HG03442 (cell line): ENCODE measurements at regions not wholly inside any gene's neighbourhood (a gene's known extent, or its start where the extent isn't known, plus 50 kb on each side); places are given as distances from the start of the nearest gene placed in this dataset.

Source experiments
- ATAC-seq: cut with Tn5 transposase; IDR thresholded peaks from one replicate; pipeline ENCODE4 v1.9.1; 2021; ENCODE audit warnings: mild to moderate bottlenecking, moderate library complexity; ENCODE audit not compliant: unreplicated experiment

DNA sequence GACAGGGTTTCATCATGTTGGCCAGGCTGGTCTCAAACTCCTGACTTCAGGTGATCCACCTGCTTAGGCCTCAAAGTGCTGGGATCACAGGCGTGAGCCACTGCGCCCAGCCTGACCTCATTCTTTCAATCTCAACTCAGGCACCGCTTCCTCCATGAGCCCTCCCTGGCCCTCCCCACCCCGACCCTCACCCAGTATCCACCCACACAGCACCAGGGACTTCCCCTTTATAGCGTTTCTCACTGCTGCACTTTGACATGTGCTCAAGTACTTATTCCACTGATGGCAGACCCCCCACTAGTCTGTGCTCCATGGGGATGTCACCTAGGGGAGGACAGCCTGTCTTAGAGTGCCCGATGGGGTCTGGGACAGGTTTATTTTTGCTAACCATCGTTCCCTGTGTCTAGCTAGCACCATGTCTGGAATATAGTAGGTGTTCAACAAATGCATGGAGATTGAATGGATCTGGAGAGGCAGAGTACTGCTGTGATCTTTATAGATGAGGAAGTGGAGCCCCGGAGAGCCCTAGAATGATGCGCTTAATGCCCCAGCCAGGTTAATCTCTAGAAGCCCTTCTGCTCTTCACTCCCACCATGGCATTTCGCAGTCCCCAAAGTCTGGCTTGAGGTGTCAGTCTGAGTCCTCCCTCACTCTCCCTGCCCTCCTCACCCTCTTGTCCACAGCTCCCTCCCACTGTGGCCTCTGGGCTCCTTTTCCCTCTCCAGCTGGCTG is 258.8 kb downstream of the RPS24 start:
- no peak for ATAC-seq

DNA sequence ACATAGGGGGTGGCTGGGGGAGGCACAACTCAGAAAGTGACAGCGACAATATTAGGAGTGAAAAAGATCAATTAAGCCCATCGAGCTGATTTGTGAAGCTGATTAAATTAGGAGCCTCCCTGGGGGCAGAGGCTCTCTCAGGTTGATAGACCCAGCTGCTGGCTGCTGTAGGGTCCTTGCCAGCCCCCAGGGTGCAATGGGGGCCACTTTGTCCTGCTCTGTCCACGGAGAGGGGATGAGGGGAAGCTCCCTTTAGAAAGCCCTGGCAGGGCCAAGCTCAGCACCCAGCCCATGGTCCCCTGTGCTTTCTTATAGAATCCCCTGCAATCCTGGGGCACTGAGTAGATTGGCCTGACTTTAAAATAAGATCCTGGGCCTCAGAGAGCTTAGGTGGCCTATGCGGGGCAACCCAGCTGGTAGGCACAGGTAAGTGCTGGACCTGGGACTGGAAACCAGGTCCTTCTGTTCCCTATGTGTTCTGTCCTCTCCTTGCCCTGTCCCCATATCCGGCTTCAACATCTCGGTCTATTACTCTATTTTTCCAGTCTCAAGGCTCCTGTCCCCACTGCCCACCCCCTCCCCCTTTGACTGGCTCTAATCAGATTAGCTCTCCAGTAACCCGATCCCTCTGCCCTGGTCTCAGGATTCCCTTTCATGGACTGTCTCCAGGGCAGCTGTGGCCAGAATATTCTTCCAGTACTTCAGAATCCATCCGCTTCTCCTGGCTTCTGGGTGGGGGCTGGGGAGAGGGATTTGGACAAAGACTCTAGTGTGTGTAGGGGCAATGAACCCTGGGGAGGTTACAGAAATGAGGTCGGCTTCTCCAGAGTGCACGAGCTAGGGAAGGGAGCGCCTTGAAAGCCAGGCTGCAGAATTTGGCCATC is 259.6 kb downstream of the RPS24 start:
- no peak for ATAC-seq

DNA sequence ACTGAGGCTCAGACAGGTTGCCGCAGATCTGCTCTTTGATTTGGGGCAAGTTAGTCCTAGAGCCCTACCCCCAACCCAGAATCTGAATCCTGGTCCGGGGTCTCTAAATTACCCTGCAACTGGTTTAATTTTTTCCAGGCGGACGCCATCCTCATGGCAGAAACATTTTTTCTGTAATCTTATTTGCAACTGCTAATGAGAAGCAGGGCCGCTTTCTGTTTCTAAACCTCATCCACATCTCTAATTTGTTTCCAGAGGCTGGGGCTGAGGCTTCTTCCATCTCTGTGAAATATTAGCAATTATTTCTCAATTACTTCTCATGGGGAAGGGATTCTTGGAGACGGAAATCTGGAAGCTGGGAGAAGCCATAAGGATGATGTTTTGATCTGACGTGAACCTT is 261.6 kb downstream of the RPS24 start:
- ATAC-seq = no peak

DNA sequence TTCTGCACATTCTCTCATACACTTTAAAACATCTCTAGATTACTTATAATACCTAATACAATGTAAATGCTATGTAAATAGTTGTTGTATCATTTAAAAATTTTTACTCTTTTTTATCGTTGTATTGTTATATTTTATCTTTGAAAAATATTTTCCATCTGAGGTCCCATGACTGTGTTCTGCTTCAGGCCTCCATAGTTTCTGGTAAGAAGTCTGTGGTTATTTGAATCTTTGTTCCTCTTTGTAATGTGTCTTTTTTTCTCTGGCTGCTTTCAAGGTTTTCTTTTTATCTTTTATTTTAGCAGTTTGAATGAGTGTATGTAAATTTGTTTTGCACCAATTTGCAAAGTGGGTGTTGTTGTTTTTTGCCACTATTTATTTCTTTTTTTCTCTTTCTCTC is 263.1 kb downstream of the RPS24 start:
- no peak for ATAC-seq

DNA sequence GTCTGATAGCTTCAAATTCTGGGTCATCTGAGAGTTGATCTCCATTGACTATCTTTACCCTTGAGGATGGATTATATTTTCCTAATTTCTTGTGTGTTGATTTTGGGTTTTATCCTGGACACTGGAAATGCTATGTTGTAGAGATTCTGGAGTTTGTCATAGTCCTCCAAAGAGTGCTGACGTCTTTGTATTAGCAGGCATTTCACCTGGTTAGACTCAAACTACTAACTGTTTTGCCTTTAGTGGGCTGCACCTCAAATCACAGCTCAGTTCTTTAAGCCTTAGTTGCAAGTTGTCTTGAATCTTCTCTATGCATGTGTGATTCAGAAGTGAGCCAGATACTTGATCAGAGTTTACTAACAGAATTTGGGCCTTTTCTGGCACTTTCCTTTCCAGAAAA is 264.3 kb downstream of the RPS24 start:
- ATAC-seq = no peak

DNA sequence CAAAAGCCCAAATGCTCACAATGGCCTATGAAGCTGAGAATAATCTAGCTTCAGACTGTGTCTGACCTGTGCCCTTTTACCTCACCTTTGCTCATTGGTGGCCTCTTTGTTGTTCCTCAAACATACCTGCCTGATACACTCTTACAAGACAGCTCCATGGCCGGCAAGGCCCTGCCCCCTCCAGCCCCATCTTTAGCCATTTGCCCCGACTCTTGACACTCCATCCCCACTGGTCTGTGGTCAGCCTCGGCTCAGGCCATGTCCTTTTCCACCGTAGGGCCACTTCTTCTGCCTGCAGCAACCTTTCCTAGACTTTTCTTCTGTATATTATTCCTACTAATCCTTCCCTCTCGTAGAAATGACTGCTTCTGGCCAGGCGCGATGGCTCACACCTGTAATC is 265.2 kb downstream of the RPS24 start:
- no peak for ATAC-seq

DNA sequence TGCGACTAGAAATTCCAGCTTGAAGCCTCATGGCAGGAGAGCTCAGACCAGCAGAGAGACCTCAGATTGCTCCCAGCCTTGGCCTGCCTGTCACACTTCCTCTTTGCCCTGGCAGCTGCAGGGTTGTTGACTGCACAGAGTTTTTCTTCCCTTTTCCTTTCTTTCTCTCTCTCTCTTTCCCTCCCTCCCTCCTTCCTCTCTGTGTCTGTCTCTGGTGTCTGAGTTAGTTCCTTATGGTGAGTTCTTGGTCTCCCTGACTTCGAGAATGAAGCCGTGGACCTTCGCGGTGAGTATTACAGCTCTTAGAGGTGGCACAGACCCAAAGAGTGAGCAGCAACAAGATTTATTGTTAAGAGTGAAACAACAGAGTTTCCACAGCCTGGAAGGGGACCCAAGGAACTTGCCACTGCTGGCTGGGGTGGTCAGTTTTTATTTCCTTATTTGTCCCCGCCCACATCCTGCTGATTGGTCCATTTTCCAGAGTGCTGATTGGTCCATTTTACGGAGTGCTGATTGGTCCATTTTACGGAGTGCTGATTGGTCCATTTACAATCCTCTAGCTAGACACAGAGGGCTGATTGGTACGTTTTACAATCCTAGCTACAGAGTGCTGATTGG is 266.3 kb downstream of the RPS24 start:
- ATAC-seq = no peak

DNA sequence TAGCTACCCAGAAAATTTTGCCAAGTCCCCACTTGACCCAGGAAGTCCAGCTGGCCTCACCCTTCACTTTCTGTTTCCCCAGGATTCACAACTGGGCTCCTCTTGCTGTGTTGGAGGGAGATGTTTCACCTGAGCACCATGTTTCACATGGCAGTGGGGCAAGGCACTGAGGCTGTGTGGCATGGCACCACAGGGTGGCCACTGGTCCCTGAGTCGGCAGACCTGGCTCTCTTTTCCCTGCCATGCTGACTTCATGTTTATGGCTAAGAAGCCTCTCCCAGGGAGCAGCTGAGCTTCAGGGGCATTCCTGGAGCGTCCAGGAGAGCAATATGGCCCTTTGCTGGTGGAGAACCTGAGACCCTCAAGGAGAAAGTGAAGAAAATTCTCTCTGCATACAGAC is 266.9 kb downstream of the RPS24 start:
- no peak for ATAC-seq

DNA sequence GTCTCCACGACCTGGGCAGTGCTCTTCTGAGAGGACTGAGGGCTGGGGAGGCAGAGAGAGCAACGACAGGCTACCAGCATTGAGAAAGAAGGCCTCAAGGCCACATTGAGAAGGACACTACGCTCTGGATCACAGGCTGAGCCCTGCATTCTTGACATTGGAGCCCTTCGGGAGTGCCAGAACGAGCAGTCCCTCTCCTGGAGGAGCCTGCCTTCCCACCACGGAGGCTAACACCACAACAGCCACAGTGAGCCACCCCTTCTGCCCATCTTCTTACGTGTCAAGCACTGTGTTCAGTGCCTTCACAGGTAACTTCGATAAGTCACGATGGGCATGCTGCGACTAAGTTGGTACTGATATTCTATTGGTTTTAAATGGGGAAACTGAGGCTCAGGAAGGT is 267.8 kb downstream of the RPS24 start:
- no peak for ATAC-seq

DNA sequence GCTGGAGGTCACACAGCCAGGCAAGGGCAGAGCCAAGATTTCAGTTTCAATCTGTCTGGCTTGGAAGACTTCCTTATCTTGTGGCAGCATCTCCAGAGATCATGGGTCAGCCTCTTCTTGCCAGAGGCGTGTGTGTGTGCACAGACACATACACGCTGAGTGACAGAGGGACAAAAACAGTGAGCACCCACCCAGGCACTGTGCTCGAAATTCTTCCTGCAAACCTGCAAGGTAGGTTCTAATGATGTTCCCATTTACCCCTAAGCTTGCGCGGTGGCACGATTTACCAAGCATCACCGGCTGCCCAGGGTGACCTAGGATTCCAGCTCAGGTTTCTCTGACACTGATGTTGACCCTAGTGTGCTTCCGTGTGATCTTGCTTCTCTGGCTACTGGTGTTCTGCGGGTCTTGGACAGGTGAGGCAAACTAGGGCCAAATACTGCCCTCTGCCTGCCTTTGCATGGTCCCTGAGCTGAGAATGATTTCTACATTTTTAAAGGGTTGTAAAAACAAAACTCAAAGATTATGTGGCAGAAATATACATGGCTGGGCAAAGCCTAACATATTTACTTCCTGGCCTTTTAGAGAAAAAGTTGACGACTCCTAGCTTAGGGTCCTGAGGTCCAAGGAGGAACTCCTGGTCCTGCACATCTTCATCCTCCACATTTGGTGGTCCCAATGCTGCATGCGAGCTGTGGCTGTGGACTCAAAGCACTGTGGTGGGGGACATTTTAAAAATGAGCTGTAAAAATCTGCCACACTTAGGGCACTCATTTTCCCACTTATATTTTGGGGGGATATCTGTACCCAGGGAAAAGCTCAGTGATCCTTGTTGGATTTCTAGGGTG is 268.5 kb downstream of the RPS24 start:
- no peak for ATAC-seq

DNA sequence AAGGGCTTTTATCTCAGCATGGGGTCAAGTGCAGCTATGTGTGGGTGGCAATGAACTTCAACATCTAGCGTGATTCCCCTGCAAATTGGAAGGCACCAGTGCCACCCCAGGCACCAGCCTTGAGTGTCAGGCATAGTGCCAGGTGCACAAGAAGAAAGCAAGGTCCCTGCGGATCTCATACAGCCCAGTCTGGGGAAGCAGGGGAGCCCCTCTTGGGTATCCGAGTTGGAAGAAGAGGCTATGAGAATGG is 269.0 kb downstream of the RPS24 start:
- no peak for ATAC-seq

DNA sequence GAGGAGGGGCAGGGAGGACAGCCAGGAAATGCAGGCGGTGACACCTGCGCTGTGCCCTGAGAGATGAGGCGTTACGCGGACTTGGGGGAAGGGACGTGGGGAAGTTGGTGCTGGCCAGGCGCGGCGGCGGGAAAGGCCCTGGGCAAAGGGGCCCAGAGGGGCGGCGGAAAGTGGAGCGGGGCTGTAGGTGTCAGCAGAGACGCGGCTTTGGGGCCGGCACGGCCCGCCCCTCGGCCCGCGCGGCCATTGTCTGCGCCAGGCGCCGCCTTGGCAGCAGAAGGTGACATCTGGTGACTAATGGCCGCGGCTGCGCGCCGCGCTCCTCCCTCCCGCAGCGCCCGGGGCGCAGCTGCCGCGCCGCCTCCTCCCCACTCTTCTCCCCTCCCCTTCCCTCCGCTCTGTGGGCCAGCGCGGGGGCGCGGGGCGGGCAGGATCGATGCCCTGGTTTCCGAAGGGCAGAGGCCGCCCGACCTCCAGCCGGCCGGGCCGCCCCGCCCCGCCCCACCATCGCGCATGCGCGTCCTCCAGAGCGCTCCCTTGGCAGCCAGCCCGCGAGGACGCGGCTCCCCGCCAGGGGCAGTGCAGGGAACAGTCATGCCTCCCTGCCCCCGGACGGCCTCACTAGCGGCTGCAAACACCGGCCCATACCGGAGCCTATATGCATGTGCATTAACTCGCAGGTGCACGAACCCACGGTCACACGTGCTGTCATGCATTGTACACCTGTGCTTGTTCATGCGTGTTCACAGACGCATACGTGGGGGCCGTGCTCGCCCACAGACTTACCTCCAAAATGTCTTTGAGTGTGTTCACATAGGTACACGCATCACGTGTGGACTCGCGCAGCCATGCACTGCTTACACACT is 269.6 kb downstream of the RPS24 start:
- ATAC-seq = peak; percentile 86

DNA sequence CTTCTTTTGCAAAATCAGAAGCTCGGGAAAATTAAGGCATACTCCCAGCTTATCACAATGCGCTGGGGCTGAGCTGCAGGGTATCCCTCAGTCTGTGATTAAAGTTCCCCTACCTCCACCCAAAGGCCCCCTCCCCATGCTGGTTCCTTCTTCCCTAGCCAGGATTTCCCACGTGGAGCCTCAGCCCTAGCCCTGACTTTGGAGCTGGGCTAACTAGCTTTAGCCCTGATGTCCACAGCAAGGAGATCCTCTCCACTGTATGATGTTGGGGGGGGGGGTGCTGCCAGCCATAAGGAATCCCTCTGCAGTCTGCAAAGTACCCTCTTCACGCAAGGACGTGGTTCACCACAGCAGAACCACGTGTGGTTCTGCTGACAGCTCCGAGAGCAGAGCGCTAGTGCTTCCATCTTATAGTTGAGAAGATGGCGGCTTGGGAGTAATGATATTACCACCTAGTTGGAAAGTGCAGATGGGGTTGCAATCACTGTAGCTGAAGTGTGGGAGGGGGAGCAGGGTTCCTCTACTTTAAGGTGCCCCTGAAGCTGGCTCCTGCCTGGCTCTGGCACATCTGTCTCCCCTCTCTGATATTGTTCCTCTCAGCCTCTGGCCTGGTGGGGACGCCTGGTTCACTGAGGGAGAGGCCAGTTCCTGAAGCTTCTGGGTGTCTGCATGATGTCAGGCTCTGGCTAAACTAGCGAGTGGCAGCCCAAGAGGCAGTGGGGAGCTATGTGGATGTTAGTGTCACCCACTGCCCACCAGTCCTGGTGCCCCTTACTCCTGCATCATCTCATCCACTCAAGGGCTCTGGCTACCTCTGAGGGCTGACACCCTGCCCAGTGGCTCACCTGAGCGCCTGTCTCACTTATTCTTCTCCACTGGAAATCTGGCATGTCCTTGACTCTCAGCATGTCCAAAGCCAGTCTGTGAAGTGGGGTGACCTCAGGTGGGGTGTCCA is 270.7 kb downstream of the RPS24 start:
- no peak for ATAC-seq

DNA sequence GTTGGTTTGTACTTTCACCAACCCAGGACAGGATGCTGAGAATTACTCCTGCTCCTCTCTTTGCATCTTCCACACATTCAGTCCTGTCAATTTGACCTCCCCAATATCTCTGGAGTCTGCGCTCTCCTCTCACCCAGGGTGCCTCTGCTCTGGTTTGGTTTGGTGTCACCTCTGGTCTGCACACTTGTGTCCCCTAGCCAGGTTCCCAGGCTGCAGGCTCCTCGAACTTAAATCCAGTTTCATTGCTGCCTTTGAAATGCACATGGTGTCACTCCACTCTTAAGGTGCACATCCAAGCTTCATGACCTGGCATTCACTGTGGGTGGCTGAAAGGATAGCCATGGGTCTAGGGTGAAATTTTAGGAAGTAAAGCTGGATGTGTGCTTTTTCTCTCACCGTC is 271.6 kb downstream of the RPS24 start:
- no peak for ATAC-seq

DNA sequence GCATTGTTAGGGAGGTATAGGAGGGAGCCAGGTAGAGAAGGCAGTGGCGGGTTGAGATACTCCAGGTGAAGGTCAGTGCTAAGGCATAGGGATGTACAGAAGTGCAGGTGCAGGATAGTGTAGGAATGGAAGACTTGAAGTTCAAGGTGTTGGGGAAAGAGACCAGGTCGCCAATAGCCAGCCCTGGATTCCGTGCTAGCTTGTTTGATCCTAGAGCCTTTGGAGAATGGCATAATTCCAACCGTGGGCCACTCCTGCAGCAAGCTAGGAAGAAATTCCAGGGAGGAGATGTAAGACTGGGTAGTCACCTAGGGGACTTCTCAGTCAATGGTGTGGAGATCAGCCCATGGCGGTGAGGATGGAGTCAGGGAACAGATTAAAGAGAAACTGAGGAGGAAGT is 272.7 kb downstream of the RPS24 start:
- ATAC-seq = no peak

DNA sequence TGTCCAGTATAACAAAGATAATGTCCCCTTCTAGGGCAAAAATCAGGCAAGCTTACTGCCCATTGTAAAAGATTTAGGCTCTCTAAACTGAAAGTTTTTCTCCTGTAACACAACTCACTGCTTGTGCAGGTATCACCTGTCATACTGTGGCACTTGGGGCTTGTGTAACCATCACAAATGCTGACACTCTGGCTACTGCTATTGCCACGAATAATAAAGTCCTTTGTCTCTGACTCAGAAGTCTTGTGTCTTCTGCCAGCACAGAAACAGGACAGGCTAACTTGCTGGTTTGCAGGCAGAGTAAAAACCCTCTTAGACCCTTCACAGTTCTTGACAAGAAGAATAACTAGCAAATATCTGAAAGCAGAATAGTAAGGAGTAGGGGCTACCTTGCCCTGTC is 273.9 kb downstream of the RPS24 start:
- ATAC-seq = no peak

DNA sequence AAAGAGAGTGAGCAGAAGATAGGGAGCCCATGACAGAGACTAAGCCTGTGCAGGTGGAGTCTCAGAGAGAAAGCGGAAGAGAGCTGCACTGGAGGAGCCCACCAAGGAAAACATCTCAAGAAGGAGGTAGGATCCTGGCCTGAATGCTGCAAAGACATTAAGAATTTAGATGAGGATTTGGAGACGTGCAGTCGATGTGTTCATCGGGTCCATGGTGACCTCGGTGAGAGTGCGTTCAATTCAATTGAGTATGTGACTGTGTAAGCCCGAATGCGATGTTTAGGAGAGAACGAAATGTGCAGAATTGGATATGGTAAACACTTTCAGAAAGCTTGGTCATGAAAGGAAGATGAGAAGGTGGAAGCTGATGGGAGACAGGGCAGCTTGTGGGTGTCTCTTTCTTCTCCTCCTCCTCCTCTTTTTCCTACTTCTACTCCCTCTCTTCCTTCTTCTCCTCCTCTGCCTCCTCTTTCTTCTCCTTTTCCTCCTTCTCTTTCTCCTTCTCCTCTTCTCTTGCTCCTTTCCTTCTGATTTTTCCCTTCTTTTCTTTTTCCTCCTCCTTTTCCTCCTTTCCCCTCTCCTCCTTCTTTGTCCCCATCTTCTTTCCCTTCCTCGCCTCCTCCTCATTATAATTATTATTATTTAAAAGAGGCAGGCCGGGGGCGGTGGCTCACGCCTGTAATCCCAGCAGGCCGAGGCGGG is 276.0 kb downstream of the RPS24 start:
- no peak for ATAC-seq

DNA sequence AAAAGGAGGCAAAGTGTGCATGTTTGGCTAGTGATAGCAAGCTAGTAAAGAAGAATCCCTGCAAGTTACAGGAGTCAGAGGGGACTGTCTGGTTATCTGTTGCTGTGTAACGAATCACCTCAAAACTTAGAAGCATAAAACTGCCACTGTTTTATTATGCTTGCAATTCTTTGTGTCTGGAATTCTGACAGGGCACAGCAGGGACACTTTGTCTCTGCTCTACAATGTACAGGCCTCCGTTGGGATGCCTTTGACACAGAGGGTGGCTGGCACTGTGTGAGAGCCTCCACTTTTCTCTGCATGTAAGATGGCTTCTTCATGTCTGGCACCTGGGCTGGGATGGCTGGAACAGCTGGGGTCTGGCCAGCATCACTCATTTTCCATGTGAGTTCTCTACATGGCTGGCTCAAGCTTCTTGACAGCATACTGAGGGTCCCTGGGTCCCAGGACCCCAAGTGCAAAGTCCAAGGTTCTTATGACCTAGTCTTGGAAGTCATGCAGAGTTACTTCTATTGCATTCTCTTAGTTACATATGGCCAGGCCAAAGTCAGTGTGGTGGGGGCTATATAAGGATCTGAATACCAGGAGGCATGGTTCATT is 276.9 kb downstream of the RPS24 start:
- no peak for ATAC-seq
